ENCODE measurements at regions not wholly inside any gene's neighbourhood (a gene's known extent, or its start where the extent isn't known, plus 50 kb on each side); places are given as distances from the start of the nearest gene placed in this dataset.
"Not testable (repeated sequence)": the region's sequence is repeated elsewhere in the genome, so short reads cannot be mapped to it uniquely, and the experiment has no call there.

DNA sequence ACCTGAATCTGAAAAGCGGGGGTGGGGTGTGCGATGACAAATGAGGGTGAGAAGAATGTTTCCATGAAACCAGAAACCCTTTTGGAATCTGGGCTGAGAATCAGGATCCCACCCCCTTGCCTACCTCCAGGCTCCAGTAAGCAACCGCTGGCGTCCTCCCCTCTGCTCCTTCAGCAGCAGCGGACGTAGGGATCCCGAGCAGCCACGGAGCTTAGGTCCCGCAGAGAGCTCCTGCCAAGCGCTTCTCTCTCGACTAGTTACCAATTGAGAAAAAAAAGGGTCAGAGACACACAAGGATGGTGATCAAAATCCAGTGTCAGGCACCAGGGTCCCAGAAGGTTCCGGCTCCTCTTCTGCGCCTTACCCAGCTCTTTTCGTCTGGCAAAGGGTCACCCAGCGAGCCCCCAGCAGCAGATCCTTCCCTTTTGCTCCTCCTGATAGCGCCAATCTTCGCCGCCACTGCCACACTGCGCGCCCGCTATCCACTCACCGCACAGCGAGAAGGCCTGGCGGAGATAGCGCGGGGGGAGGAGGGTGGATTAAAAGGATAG, 733.5 kb downstream of the ZWINT start:
- Histone ChIP-seq H3K36me3 (no peaks in the 10 kb centered on the region), H3K27ac (no peak overlapping the region), H3K27me3 (replicated peaks; ENCODE audit: insufficient read depth) (no peaks in the 10 kb centered on the region), H3K4me3 (no peak overlapping the region), H3K4me1 (ENCODE audit: control insufficient read depth in 1 of 2, low read depth in 2 of 2) (no peaks in the 10 kb centered on the region), H3K9me3 (no peaks in the 10 kb centered on the region)
- DNase-seq (ENCODE audit: low spot score), result no peak
- no peak for ATAC-seq (ENCODE audit: insufficient number of reproducible peaks, low FRiP score, low read depth)
- TF ChIP-seq, protein P1, sequence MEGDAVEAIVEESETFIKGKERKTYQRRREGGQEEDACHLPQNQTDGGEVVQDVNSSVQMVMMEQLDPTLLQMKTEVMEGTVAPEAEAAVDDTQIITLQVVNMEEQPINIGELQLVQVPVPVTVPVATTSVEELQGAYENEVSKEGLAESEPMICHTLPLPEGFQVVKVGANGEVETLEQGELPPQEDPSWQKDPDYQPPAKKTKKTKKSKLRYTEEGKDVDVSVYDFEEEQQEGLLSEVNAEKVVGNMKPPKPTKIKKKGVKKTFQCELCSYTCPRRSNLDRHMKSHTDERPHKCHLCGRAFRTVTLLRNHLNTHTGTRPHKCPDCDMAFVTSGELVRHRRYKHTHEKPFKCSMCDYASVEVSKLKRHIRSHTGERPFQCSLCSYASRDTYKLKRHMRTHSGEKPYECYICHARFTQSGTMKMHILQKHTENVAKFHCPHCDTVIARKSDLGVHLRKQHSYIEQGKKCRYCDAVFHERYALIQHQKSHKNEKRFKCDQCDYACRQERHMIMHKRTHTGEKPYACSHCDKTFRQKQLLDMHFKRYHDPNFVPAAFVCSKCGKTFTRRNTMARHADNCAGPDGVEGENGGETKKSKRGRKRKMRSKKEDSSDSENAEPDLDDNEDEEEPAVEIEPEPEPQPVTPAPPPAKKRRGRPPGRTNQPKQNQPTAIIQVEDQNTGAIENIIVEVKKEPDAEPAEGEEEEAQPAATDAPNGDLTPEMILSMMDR (IDR thresholded peaks at IDR 0.05), result no peak

DNA sequence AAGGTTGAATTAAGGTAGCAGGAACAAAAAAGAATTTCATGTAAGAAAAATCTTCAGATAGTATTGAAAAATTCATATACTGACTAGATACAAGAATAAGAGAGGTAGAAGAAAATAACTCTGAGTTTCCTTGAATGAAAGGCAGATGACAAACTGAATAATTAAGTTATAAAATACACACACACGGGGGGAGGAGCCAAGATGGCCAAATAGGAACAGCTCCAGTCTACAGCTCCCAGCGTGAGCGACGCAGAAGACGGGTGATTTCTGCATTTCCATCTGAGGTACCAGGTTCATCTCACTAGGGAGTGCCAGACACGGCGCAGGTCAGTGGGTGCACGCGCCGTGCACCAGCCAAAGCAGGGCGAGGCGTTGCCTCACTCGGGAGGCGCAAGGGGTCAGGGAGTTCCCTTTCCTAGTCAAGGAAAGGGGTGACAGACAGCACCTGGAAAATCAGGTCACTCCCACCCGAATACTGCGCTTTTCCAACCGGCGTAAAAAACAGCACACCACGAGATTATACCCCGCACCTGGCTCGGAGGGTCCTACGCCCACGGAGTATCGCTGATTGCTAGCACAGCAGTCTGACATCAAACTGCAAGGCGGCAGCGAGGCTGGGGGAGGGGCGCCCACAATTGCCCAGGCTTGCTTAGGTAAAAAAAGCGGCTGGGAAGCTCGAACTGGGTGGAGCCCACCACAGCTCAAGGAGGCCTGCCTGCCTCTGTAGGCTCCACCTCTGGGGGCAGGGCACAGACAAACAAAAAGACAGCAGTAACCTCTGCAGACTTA, 759.2 kb downstream of the ZWINT start:
- not testable (repeated sequence) for H3K4me3 ChIP-seq; H3K27ac ChIP-seq; ATAC-seq (ENCODE audit: insufficient number of reproducible peaks, low FRiP score, low read depth); H3K9me3 ChIP-seq; H3K27me3 ChIP-seq (replicated peaks; ENCODE audit: insufficient read depth); H3K36me3 ChIP-seq; DNase-seq (ENCODE audit: low spot score); H3K4me1 ChIP-seq (ENCODE audit: control insufficient read depth in 1 of 2, low read depth in 2 of 2)

DNA sequence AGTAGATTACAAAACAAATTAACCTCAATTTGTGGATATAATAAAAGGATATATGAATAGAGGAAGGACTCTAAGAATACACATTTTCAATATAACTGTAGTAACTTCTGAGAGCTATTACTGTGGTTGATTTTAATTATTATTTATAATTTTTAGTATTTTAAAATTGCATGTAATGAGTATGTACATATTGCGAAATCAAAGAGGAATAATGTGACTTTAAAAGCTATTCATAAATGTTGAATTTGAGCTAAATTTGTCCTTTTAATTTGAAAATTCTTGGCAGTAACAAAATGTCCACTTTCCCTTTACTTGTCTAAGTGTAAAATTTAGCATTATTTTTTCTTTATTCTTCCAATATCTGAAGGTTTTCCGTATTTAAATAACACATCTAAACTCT, 750.6 kb upstream of the PCDH15 start:
- Histone ChIP-seq H3K27me3 (replicated peaks; ENCODE audit: insufficient read depth) (no peaks in the 10 kb centered on the region), H3K4me1 (ENCODE audit: control insufficient read depth in 1 of 2, low read depth in 2 of 2) (no peaks in the 10 kb centered on the region), H3K27ac (no peak overlapping the region), H3K9me3 (no peaks in the 10 kb centered on the region), H3K4me3 (no peak overlapping the region), H3K36me3 (no peaks in the 10 kb centered on the region)
- TF ChIP-seq, protein P1 (IDR thresholded peaks at IDR 0.05), result no peak
- DNase-seq (ENCODE audit: low spot score) (no peak), ATAC-seq (ENCODE audit: insufficient number of reproducible peaks, low FRiP score, low read depth) (no peak)

DNA sequence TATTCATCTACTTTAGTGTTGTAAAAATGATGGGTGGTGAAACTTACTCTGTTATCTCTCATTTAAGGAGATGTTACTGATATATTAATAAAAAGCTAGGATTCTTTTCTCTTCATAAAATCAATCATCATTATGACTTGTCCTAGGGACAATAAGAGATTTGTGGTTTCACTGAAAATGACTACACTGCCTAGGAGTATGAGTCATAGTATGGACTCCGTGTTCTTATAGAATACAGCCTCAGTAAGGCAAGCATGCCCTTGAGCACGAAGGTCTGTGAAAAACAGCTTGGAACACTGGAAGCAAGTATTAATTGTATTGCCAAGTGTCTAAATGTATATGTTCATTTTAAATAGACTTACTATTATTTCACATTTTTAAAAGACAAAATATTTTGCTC, 749.2 kb upstream of the PCDH15 start:
- ATAC-seq (ENCODE audit: insufficient number of reproducible peaks, low FRiP score, low read depth) (no peak), DNase-seq (ENCODE audit: low spot score) (no peak)
- H3K9me3 ChIP-seq, result no peaks in the 10 kb centered on the region
- H3K27ac ChIP-seq, result no peak overlapping the region
- no peaks in the 10 kb centered on the region for H3K4me1 ChIP-seq (ENCODE audit: control insufficient read depth in 1 of 2, low read depth in 2 of 2)
- TF ChIP-seq, protein P1 (IDR thresholded peaks at IDR 0.05), result no peak
- no peaks in the 10 kb centered on the region for H3K36me3 ChIP-seq
- no peaks in the 10 kb centered on the region for H3K27me3 ChIP-seq (replicated peaks; ENCODE audit: insufficient read depth)
- no peak overlapping the region for H3K4me3 ChIP-seq

DNA sequence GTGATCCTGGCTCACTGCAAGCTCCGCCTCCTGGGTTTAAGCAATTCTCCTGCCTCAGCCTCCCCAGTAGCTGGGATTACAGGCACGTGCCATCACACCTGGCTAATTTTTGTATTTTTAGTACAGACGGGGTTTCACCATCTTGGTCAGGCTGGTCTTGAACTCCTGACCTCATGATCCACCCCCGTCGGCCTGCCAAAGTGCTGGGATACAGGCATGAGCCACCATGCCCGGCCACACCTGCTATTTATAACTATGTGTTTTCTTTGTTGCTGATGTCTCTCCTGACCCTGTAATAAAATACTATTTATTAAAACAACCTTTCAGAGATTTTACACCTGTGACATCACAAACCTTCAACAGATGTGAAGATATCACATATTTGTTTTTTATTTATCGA, 736.5 kb upstream of the PCDH15 start:
- not testable (repeated sequence) for H3K4me1 ChIP-seq (ENCODE audit: control insufficient read depth in 1 of 2, low read depth in 2 of 2); H3K36me3 ChIP-seq; ATAC-seq (ENCODE audit: insufficient number of reproducible peaks, low FRiP score, low read depth); H3K27me3 ChIP-seq (replicated peaks; ENCODE audit: insufficient read depth); H3K9me3 ChIP-seq; H3K4me3 ChIP-seq; H3K27ac ChIP-seq; DNase-seq (ENCODE audit: low spot score)

DNA sequence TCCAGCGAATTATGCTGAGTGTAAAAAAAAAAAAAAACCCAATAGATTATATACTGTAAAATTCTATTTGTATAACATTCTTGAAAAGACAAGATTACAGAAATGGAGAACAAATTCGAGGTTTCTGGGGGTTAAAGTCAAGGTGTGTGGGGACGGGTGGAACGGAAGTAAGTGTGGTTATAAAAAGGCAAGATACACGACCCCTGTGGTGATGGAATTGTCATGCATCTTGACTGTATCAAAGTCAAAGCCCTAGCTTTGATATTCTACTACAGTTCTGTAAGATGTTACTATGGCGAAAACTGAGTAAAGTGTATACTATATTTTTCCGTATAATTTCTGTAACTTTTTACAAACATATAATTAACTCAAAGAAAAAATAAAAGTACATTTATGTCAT, 718.2 kb upstream of the PCDH15 start:
- TF ChIP-seq, protein P1 (IDR thresholded peaks at IDR 0.05), result no peak
- no peak for ATAC-seq (ENCODE audit: insufficient number of reproducible peaks, low FRiP score, low read depth)

DNA sequence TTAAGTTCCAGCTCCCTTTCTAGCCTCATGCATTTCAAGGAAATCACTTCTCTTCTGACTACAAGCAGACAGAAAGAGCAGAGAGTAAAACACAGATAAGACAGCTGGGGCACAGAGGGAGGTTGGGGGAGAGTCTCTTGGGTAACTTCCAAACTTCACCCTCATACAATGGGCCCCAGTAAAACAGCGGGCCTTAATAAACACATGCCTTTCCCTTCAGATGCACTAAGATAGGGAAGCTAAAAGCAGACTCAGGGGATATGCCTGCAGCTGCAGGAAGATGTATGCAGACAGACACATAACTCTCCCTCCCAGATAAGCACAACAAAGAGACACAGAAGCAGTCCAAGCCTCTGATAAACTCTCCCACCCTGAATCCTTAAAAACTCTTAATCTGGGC, 717.4 kb upstream of the PCDH15 start:
- H3K27me3 ChIP-seq (replicated peaks; ENCODE audit: insufficient read depth); H3K36me3 ChIP-seq: not testable (repeated sequence)

More for the DNA sequence above, 718.2 kb upstream of the PCDH15 start:
- DNase-seq (ENCODE audit: low spot score), result no peak
- H3K27me3 ChIP-seq (replicated peaks; ENCODE audit: insufficient read depth), result no peaks in the 10 kb centered on the region
- no peaks in the 10 kb centered on the region for H3K4me1 ChIP-seq (ENCODE audit: control insufficient read depth in 1 of 2, low read depth in 2 of 2)
- H3K36me3 ChIP-seq, result no peaks in the 10 kb centered on the region
- H3K4me3 ChIP-seq, result no peak overlapping the region
- no peak overlapping the region for H3K27ac ChIP-seq
- H3K9me3 ChIP-seq, result no peaks in the 10 kb centered on the region

More for the DNA sequence above, 717.4 kb upstream of the PCDH15 start:
- H3K4me1 ChIP-seq (ENCODE audit: control insufficient read depth in 1 of 2, low read depth in 2 of 2); H3K4me3 ChIP-seq; DNase-seq (ENCODE audit: low spot score); H3K27ac ChIP-seq; H3K9me3 ChIP-seq; ATAC-seq (ENCODE audit: insufficient number of reproducible peaks, low FRiP score, low read depth): not testable (repeated sequence)
